K562 (cell line): ENCODE measurements at regions not wholly inside any gene's neighbourhood (a gene's known extent, or its start where the extent isn't known, plus 50 kb on each side); places are given as distances from the start of the nearest gene placed in this dataset.

ENCODE experiments used
- ATAC-seq: fragments of 200-7000 bp; cut with Tn5 transposase; 3 replicates; pipeline ENCODE4 v1.9.1; 2020; ENCODE audit warnings: moderate library complexity
- BruUV-seq: library from RNA; stranded (reverse); fragments of 400-500 nt; replicated peaks from 2 replicates; lab custom pipeline; 2021; lab: Mats Ljungman, UMichigan
- CTCF ChIA-PET: fragments of 300-600 bp; formaldehyde crosslinking; extraction: SDS; loops from one replicate; lab custom pipeline; 2021; ENCODE audit warnings: low intra/inter-chr PET ratio; lab: Yijun Ruan, JAX
- POLR2A ChIA-PET: fragments of 300-600, 350-650 bp; sonication (Branson Sonifier 250); formaldehyde crosslinking; extraction: SDS; loops from one replicate; lab custom pipeline; 2021; ENCODE audit warnings: antibody characterized with exemption, inconsistent platforms; lab: Yijun Ruan, JAX
- DNase-seq, 4 experiments: peaks; one replicate each; pipeline versions ENCODE4 v3.0.0 to v3.0.0-alpha.2; 2011 to 2018; ENCODE audit warnings: low spot score in 3 of 4, mixed read lengths in 3 of 4; ENCODE audit errors: extremely low read depth in 1 of 4
- FAIRE-seq: peaks from 2 replicates; lab custom pipeline; 2011; peaks lifted over from hg19 to GRCh38; lab: Jason Lieb, UNC
- H2AFZ ChIP-seq: 2 replicates; pipeline ENCODE4 v1.6.0; 2011; ENCODE audit warnings: low read depth, low read length, control low read depth, inconsistent platforms
- H3K27ac ChIP-seq: fragments of 200-600 bp; 3 replicates; pipeline ENCODE4 v1.8.0; 2011; ENCODE audit warnings: low read depth, mild to moderate bottlenecking, control low read depth, inconsistent platforms, low read length, moderate library complexity, mixed read lengths; ENCODE audit errors: extremely low read depth
- H3K27me3 ChIP-seq, 2 experiments: fragments of 300-600 bp in 1 of 2; 2 replicates in 1 of 2; 3 replicates in 1 of 2; pipeline versions ENCODE4 v1.6.0 to v1.8.0; 2011; ENCODE audit warnings: inconsistent platforms in 2 of 2, low read length in 2 of 2, mild to moderate bottlenecking in 1 of 2, mixed read lengths in 1 of 2, moderate library complexity in 1 of 2; ENCODE audit not compliant: control insufficient read depth in 2 of 2, insufficient read depth in 2 of 2
- H3K36me3 ChIP-seq: fragments of 300-600 bp; 3 replicates; pipeline ENCODE4 v1.8.0; 2011; ENCODE audit warnings: mild to moderate bottlenecking, low read length, inconsistent platforms; ENCODE audit not compliant: control insufficient read depth, insufficient read depth
- H3K4me1 ChIP-seq, 2 experiments: fragments of 200-600 bp in 1 of 2; replicated peaks in 1 of 2; 2 replicates in 1 of 2; 3 replicates in 1 of 2; pipeline versions ENCODE4 v1.5.1 to v1.8.0; 2011; ENCODE audit warnings: inconsistent platforms in 2 of 2, low read length in 2 of 2, mild to moderate bottlenecking in 1 of 2, mixed read lengths in 1 of 2, moderate library complexity in 1 of 2; ENCODE audit not compliant: control insufficient read depth in 2 of 2, insufficient read depth in 2 of 2
- H3K4me2 ChIP-seq: 2 replicates; pipeline ENCODE4 v1.6.1; 2011; ENCODE audit warnings: low read length, control low read depth, inconsistent platforms, mixed read lengths; ENCODE audit not compliant: insufficient read depth
- H3K4me3 ChIP-seq: fragments of 200-600 bp; sonication (generic), shearing (Covaris generic); 2 replicates; pipeline ENCODE4 v1.5.1; 2016; ENCODE audit warnings: control low read depth, inconsistent platforms
- H3K79me2 ChIP-seq: fragments of 200-600 bp; 3 replicates; pipeline ENCODE4 v1.8.0; 2011; ENCODE audit warnings: low read length, inconsistent platforms; ENCODE audit not compliant: control insufficient read depth, insufficient read depth
- H3K9ac ChIP-seq, 2 experiments: 2 replicates each; pipeline versions ENCODE4 v1.6.0 to v1.6.1; 2011; ENCODE audit warnings: low read depth in 2 of 2, low read length in 2 of 2, control low read depth in 1 of 2, inconsistent platforms in 1 of 2, mild to moderate bottlenecking in 1 of 2, mixed read lengths in 1 of 2; ENCODE audit not compliant: insufficient read depth in 1 of 2
- H3K9me1 ChIP-seq: one replicate; pipeline ENCODE4 v1.6.0; 2011; ENCODE audit warnings: inconsistent platforms, mild to moderate bottlenecking, low read length, moderate library complexity; ENCODE audit not compliant: control insufficient read depth, insufficient read depth
- H3K9me3 ChIP-seq: replicated peaks from 2 replicates; pipeline ENCODE4 v1.5.1; 2011; ENCODE audit warnings: low read depth, low read length, inconsistent platforms; ENCODE audit not compliant: control insufficient read depth, insufficient read depth
- H4K20me1 ChIP-seq: replicated peaks from 2 replicates; pipeline ENCODE4 v1.6.1; 2011; ENCODE audit warnings: low read length, inconsistent platforms, mixed read lengths; ENCODE audit not compliant: control insufficient read depth, insufficient read depth
- DNMT1 ChIP-seq: fragments of 450-650 bp; IDR thresholded peaks from 2 replicates; pipeline ENCODE4 v1.6.1; 2016; ENCODE audit warnings: antibody characterized with exemption, mild to moderate bottlenecking
- E2F3 ChIP-seq: fragments of 250-450 bp; sonication (Bioruptor Pico); IDR thresholded peaks from 2 replicates; pipeline ENCODE4 v1.4.0; 2020; ENCODE audit warnings: mild to moderate bottlenecking
- EGR1 ChIP-seq: fragments of 450-650 bp; conservative IDR thresholded peaks from 2 replicates; pipeline ENCODE4 v1.6.1; 2017; ENCODE audit warnings: mild to moderate bottlenecking
- ESRRB ChIP-seq: fragments of 250-450 bp; sonication (Bioruptor Pico); IDR thresholded peaks from 2 replicates; pipeline ENCODE4 v1.5.0; 2020; ENCODE audit warnings: mild to moderate bottlenecking, moderate library complexity, borderline replicate concordance
- HOXB6 ChIP-seq: fragments of 250-450 bp; sonication (Bioruptor Pico); IDR thresholded peaks from 2 replicates; pipeline ENCODE4 v1.5.1; 2022; ENCODE audit warnings: mild to moderate bottlenecking, borderline replicate concordance
- KLF10 ChIP-seq: fragments of 250-450 bp; sonication (Bioruptor Pico); IDR thresholded peaks from 2 replicates; pipeline ENCODE4 v1.6.1; 2021; ENCODE audit warnings: matching md5 sums
- KLF6 ChIP-seq: fragments of 250-450 bp; sonication (Bioruptor Pico); IDR thresholded peaks from 2 replicates; pipeline ENCODE4 v1.4.0; 2020; ENCODE audit warnings: mild to moderate bottlenecking, moderate library complexity, borderline replicate concordance
- MED1 ChIP-seq: sonication (generic); formaldehyde crosslinking; IDR thresholded peaks from 2 replicates; pipeline ENCODE4 v1.8.1; 2023; ENCODE audit warnings: missing genetic modification reagents, borderline replicate concordance
- NCOA1 ChIP-seq: fragments of 450-650 bp; IDR thresholded peaks from 2 replicates; pipeline ENCODE4 v1.6.1; 2016; ENCODE audit warnings: low read depth
- PPARD ChIP-seq: fragments of 250-450 bp; sonication (Bioruptor Pico); IDR thresholded peaks from 2 replicates; pipeline ENCODE4 v1.8.0; 2022; ENCODE audit warnings: inconsistent platforms, mild to moderate bottlenecking, moderate library complexity
- PREB ChIP-seq: sonication (generic); formaldehyde crosslinking; IDR thresholded peaks from 2 replicates; pipeline ENCODE4 v1.8.1; 2023; ENCODE audit warnings: mild to moderate bottlenecking, missing genetic modification reagents
- RAD21 ChIP-seq, 2 experiments: fragments of 250-450 bp in 1 of 2; fragments of 450-650 bp in 1 of 2; sonication (Bioruptor Pico) in 1 of 2; formaldehyde crosslinking in 1 of 2; IDR thresholded peaks in 1 of 2; conservative IDR thresholded peaks in 1 of 2; 2 replicates each; pipeline versions ENCODE4 v1.4.0 to v1.8.0; 2020 to 2022; ENCODE audit warnings: mild to moderate bottlenecking in 2 of 2, moderate library complexity in 1 of 2
- SIX5 ChIP-seq, 2 experiments: IDR thresholded peaks; 2 replicates each; pipeline ENCODE4 v1.6.1; 2011; ENCODE audit warnings: low read length in 2 of 2, borderline replicate concordance in 1 of 2, low read depth in 1 of 2, mild to moderate bottlenecking in 1 of 2, moderate library complexity in 1 of 2; ENCODE audit not compliant: insufficient read depth in 1 of 2
- SMARCE1 ChIP-seq: fragments of 450-650 bp; IDR thresholded peaks from 2 replicates; pipeline ENCODE4 v1.7.1; 2016; ENCODE audit warnings: mild to moderate bottlenecking
- SMC3 ChIP-seq: conservative IDR thresholded peaks from 2 replicates; pipeline ENCODE4 v1.6.1; 2011; ENCODE audit warnings: low read depth, low read length, improper control_type of control experiment; ENCODE audit not compliant: insufficient read depth
- TFAM ChIP-seq: fragments of 250-450 bp; sonication (Bioruptor Pico); conservative IDR thresholded peaks from 2 replicates; pipeline ENCODE4 v1.5.0; 2021; ENCODE audit warnings: mild to moderate bottlenecking, moderate library complexity
- ZBTB1 ChIP-seq: sonication (generic); formaldehyde crosslinking; IDR thresholded peaks from 2 replicates; pipeline ENCODE4 v1.8.1; 2023; ENCODE audit warnings: missing genetic modification reagents, low read depth, mild to moderate bottlenecking, borderline replicate concordance
- ZNF589 ChIP-seq: fragments of 200-800 bp; sonication (Bioruptor generic); IDR thresholded peaks from 2 replicates; pipeline ENCODE4 v1.6.1; 2016; ENCODE audit warnings: low read depth, missing genetic modification characterization, missing compliant biosample characterization
- in situ Hi-C: fragments of 300-500 bp; cut with MboI; formaldehyde crosslinking; loops from 4 replicates; pipeline ENCODE4 v1.15.0; 2018; ENCODE audit warnings: inconsistent platforms, mixed read lengths
- intact Hi-C: fragments of 100-400 bp; cut with micrococcal nuclease; formaldehyde crosslinking; loops from 2 replicates; pipeline ENCODE4 v1.14.2; 2022
- TF ChIP-seq, protein P1 (sequence below), 2 experiments: fragments of 450-650 bp in 1 of 2; IDR thresholded peaks; 2 replicates each; pipeline ENCODE4 v1.6.1; 2011 to 2017; ENCODE audit warnings: low read depth in 2 of 2, antibody characterized with exemption in 1 of 2, borderline replicate concordance in 1 of 2, low read length in 1 of 2, mild to moderate bottlenecking in 1 of 2, mixed read lengths in 1 of 2; ENCODE audit not compliant: control insufficient read depth in 1 of 2
- TF ChIP-seq, protein P2 (sequence below): fragments of 250-450 bp; sonication (Bioruptor Pico); IDR thresholded peaks from 2 replicates; pipeline ENCODE4 v1.5.0; 2021

GRCh38 chr2:19763731-19764130 is 138.1 kb downstream of the TTC32 start:
- ATAC-seq (no peak), FAIRE-seq (no peak)
- H3K79me2 ChIP-seq: no peaks in the 10 kb centered on the region

More at GRCh38 chr2:19763731-19764130, 138.1 kb downstream of the TTC32 start:
- H3K27me3 ChIP-seq: no peaks in the 10 kb centered on the region; a peak in 1 of 5 replicates
- no peaks in the 10 kb centered on the region for H3K36me3 ChIP-seq
- no peaks in the 10 kb centered on the region for H4K20me1 ChIP-seq
- no TSS peak for BruUV-seq
- no peaks in the 10 kb centered on the region for H3K9me1 ChIP-seq
- intact Hi-C loops (no loop called here), in situ Hi-C loops (no loop called here)
- no peak overlapping the region for H3K4me2 ChIP-seq
- H3K9me3 ChIP-seq: no peaks in the 10 kb centered on the region
- no peak overlapping the region for H3K9ac ChIP-seq
- peaks cover 0 to 7% of the 10 kb centered on the region in 2 experiments; a peak in 1 of 5 replicates for H3K4me1 ChIP-seq
- DNase-seq: no peak
- H2AFZ ChIP-seq: no peak overlapping the region
- CTCF ChIA-PET: no interaction called here
- no peak for TF ChIP-seq MED1 (CRISPR knock-in tag)
- no peak for TF ChIP-seq SMC3
- no peak for TF ChIP-seq KLF10 (CRISPR knock-in tag)
- no peak for TF ChIP-seq PREB (CRISPR knock-in tag)
- no peak for TF ChIP-seq ZNF589 (CRISPR knock-in tag)
- TF ChIP-seq NCOA1: no peak
- TF ChIP-seq EGR1: no peak
- TF ChIP-seq SIX5 (IDR thresholded peaks at IDR 0.05; ENCODE audit: borderline replicate concordance in 1 of 2, insufficient read depth in 1 of 2, low read depth in 1 of 2, low read length in 2 of 2): no peak
- no peak for TF ChIP-seq RAD21 (CRISPR knock-in tag; conservative IDR thresholded peaks at IDR 0.05 in 1 of 2, IDR thresholded peaks at IDR 0.05 in 1 of 2)
- TF ChIP-seq KLF6: no peak
- no peak for TF ChIP-seq ZBTB1 (CRISPR knock-in tag)
- no peak for TF ChIP-seq TFAM
- TF ChIP-seq HOXB6 (CRISPR knock-in tag): no peak
- TF ChIP-seq PPARD (CRISPR knock-in tag): no peak
- no peak for TF ChIP-seq ESRRB (CRISPR knock-in tag)
- no peak for TF ChIP-seq DNMT1
- TF ChIP-seq, protein P1, sequence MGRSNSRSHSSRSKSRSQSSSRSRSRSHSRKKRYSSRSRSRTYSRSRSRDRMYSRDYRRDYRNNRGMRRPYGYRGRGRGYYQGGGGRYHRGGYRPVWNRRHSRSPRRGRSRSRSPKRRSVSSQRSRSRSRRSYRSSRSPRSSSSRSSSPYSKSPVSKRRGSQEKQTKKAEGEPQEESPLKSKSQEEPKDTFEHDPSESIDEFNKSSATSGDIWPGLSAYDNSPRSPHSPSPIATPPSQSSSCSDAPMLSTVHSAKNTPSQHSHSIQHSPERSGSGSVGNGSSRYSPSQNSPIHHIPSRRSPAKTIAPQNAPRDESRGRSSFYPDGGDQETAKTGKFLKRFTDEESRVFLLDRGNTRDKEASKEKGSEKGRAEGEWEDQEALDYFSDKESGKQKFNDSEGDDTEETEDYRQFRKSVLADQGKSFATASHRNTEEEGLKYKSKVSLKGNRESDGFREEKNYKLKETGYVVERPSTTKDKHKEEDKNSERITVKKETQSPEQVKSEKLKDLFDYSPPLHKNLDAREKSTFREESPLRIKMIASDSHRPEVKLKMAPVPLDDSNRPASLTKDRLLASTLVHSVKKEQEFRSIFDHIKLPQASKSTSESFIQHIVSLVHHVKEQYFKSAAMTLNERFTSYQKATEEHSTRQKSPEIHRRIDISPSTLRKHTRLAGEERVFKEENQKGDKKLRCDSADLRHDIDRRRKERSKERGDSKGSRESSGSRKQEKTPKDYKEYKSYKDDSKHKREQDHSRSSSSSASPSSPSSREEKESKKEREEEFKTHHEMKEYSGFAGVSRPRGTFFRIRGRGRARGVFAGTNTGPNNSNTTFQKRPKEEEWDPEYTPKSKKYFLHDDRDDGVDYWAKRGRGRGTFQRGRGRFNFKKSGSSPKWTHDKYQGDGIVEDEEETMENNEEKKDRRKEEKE (IDR thresholded peaks at IDR 0.05; ENCODE audit: borderline replicate concordance in 1 of 2, control insufficient read depth in 1 of 2, low read depth in 2 of 2, low read length in 1 of 2): no peak
- no peak for TF ChIP-seq E2F3 (CRISPR knock-in tag)
- no peak for TF ChIP-seq SMARCE1
- TF ChIP-seq, protein P2, sequence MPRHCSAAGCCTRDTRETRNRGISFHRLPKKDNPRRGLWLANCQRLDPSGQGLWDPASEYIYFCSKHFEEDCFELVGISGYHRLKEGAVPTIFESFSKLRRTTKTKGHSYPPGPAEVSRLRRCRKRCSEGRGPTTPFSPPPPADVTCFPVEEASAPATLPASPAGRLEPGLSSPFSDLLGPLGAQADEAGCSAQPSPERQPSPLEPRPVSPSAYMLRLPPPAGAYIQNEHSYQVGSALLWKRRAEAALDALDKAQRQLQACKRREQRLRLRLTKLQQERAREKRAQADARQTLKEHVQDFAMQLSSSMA (CRISPR knock-in tag): no peak
- no peak overlapping the region for H3K27ac ChIP-seq
- H3K4me3 ChIP-seq: no peak overlapping the region
- POLR2A ChIA-PET: interaction anchor here (0.6 to 0.7 kb wide), 3 partner anchors 8 to 1338 kb away, joined by 3 to 4 read pairs (median 4); no protein-coding TSS in a partner anchor
